ENCODE measurements at regions not wholly inside any gene's neighbourhood (a gene's known extent, or its start where the extent isn't known, plus 50 kb on each side); places are given as distances from the start of the nearest gene placed in this dataset.
A peak's percentile ranks its signal among the peaks of the same experiment; 100 is the strongest.
"Not testable (repeated sequence)": the region's sequence is repeated elsewhere in the genome, so short reads cannot be mapped to it uniquely, and the experiment has no call there.

- no peak for DNase-seq
Measured at GRCh38 chr11:29482510-29482909, 534.3 kb downstream of the KCNA4 start.

- DNase-seq, result no peak
Measured at GRCh38 chr11:29481738-29482137, 535.1 kb downstream of the KCNA4 start.

DNA sequence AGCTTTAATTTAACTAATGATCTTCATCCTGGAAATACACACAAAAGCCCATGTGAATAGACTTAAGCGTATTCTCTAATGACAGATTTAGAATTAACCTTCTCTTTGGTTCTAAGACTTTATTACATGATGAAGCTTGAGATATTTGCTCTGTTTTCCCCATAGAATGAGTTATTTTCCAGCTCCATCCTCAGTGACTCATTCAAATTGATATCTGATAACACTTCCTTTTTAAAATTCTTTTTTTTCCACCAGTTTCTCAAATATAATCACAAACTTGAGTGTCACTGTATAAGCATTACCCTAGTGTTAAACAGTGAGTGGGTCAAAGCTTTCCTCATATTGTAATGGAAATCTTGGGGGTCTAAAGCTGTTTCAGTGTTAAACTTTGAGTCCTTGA lies 535.8 kb downstream of the KCNA4 start:
- no peak for DNase-seq

DNA sequence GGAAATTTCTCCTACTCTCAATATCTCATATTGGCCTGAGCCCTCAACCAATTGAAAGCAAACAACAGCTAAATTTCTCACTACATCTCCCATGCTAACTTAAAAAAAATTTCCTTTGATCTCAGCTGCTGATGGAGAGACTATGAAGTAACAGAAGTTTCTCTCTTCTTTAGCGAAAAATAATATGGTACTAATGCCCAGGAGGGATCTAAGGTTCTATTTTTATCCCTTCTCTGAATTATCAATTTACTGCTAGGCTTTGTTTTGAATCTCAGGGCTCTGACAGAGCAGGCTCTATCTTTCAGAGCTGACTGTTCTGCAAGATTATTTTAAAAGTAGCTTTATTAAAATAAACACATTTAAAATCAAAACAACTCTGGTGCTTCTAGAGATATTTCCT lies 558.6 kb downstream of the KCNA4 start:
- DNase-seq, result no peak

- no peak for DNase-seq
Measured at GRCh38 chr11:29452146-29452545, 564.7 kb downstream of the KCNA4 start.

- no peak for DNase-seq
Measured at GRCh38 chr11:29449281-29450074, 567.4 kb downstream of the KCNA4 start.

DNA sequence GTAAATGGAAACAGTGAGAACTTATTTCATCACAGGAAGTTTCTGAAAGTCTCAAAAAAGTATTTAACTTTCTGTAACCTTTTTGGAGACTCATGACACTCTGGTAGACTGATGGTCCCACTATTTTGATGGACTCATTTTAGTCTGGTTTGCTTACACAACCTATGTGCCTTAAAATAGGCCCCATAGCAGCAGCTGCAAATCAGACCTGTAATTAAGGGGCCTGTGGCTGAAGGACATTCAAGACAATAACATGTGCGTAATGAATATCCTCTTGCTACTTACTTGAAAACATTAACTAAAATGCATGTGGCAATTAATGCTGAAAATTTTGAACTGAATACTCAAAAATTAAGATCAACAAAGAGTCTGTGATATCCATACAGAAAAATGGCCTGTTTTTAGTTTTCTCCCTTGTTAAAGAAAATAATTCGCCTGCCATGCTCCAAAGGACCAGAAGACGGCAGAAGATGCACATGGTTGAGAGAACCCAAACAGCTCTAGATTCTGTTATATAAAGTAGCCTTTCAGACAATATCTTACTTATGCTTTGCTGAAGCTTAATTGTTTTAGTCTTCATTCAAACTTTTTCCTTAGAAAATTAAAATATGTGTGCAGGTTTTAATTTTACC lies 568.5 kb downstream of the KCNA4 start:
- peak; percentile 13 for DNase-seq

GRCh38 chr11:29447821-29448220 lies 569.0 kb downstream of the KCNA4 start:
- no peak for DNase-seq

DNA sequence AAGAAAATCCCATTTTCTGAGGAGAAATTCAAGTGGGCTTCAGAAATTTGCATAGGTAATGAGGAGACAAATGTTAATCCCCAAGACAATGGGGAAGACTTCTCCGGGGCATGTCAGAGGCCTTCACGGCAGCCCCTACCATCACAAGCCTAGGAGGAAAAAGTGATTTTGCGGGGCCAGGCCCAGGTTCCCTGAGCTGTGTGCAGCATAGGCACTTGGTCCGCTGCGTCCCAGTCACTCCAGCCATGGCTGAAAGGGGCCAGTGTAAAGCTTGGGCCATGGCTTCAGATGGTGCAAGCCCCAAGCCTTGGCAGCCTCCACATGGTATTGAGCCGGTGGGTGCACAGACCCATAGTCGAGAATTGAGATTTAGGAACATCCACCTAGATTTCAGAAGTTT lies 570.7 kb downstream of the KCNA4 start:
- DNase-seq, result no peak

- not testable (repeated sequence) for DNase-seq
Measured at GRCh38 chr11:29445191-29445590, 571.6 kb downstream of the KCNA4 start.

- DNase-seq, result no peak
Measured at GRCh38 chr11:29438815-29439214, 578.0 kb downstream of the KCNA4 start.

DNA sequence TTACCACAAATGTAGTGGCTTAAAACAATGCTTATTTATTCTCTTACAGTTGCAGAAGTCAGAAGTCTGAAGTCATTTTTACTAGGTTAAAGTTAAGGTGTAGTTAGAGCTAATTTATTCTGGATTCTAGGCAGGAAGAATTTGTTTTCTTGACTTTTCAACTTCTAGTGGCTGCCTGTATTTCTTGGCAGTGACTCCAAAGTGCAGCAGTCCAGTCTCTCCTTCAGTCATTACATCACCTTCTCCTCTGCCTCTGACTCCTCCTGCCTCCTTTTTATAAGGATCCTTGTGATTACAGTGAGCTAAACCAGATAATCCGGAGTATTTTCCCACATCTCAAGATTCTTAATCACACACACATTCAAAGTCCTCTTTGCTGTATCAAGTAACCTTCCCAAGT lies 581.4 kb downstream of the KCNA4 start:
- no peak for DNase-seq

DNA sequence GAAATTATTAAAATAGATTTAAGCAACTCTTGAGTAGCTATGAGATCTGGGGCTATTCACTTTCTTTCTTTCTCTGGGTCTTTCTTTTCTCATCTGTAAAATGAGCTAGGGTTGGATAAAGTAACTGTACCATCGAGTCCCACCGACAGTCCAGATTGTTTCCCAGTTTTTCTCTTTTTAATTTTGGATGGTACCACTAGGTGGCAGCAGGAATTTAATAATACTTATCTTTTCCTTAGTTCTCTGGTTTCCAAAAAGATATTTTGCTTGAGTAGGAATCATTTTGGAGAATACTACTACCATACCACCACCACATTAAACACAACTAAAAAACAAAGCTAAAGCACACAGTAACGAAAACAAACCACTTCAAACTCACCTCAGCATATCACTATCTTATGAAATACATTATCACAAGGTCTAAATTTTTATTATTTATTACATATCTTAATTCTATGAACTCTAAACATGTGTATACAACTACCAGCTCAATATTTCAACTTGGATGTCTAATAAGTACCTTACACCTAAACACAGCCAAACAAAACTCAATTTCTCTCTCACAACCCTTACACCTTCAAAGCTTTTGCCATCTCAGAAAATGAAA lies 584.0 kb downstream of the KCNA4 start:
- DNase-seq, result peak; percentile 29

- no peak for DNase-seq
Measured at GRCh38 chr11:29405305-29405704, 611.5 kb downstream of the KCNA4 start.

- no peak for DNase-seq
Measured at GRCh38 chr11:29395555-29396072, 621.2 kb downstream of the KCNA4 start.

DNA sequence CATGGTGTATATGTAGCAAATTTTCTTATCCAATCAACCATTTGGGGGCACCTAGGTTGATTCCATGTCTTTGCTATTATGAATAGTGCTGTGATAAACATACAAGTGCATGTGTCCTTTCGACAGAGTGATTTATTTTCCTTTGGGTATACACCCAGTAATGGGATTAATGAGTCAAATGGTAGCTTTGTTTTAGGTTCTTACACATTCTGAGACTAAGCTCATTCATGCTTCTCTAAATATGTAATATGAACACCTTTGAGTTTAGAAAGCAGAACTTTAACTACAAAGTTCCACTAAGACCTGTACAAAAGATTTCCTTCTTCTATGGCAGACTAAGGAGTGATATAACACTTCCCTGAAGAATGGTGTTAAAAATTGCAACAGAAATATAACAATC lies 627.0 kb downstream of the KCNA4 start:
- no peak for DNase-seq

DNA sequence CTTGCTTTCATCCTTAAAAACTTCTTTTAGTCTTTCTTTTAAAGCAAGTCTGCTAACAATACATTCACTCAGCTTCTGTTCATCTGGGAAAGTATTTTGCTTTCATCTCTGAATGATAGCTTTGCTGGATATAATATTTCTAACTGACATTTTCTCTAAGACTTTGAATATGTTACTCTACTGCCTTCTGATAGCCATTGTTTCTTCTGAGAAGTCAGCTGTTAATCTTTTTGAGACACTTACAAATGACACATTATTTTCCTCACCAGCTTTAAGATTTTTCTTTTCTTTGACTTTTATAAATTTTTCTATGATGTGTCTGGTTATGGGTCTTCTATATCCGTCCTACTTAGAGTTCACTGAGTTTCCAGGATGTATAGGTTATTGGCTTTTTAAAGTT lies 643.1 kb downstream of the KCNA4 start:
- no peak for DNase-seq

DNA sequence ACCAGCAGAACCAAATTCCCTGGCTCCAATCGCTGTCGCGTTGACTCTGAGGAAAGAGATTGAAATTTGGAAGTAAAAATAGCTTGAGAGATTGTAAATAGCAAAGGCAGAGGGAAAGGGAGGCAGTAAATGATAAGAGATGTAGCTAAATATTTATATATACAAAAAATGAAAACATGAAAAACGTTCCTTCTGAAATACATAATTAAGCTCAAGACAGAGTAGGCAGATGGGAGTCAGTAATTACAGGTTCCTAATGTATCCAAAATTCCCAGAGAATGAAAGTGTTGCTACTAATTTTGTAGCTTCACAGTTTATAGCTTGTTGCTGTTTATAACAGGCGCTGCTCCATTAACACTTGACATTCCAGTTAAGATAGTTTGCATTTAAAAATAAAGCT lies 648.7 kb downstream of the KCNA4 start:
- no peak for DNase-seq

GRCh38 chr11:29364006-29364405 lies 652.8 kb downstream of the KCNA4 start:
- no peak for DNase-seq

DNA sequence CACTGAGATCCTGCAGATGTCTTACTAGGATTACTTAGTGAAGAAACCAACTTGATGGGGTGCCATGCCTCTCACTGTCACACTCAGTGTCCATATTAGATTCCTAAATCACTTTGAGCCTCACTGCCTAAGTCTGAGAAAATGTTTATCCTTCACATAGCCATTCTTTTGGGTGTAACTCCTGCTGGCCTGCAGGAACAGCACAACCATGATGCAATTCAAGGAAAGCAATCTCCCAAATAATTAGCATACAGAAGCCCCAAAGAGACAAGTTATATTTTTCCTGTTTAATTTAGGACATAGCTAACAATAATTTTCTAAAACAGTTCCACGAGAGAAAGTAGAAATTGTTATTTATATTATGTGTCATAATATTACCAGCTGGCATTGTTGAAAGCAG lies 655.5 kb downstream of the KCNA4 start:
- DNase-seq, result no peak

DNA sequence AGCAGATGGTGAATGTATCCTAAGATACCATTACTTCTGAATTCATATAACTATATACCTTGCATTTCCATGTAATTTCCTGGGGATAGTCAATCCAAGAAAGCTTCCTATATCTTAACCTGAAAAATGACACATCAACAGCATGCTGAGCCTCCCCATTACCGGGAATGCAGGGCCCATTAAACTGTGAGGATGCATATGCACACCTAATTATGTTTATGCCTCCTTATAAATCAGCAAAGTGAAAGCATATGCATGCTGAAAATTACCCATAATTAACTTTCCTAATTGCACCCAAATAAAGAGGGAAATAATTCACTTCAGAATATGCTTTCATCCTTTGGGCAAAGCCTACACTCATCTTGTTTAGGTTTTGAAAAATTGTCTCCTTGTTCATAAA lies 663.0 kb downstream of the KCNA4 start:
- peak; percentile 48 for DNase-seq

DNA sequence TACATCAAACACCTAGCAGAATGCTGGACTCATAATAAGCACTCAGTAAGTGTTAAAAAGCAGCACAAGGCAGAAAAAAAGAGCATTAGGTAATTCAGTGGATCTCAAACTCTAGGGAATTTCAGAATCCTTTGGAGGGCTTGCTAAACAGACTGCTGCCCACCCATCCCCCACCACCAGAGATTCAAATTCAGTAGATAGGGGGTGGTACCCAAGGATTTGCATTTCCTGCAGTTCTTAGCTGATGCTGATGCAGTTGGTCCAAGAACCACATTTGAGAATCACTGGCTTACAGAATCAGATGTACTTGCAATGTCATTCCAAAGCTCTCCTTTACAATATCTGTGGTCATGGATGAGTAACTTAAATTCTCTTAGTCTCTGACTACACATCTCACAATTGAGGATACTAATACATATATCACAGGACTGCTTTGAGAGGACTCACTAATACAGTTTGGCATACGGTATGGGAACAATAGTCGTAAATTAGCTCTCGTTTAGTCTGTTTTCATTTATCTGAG lies 664.5 kb downstream of the KCNA4 start:
- DNase-seq, result no peak

GRCh38 chr11:29351301-29351873 lies 665.4 kb downstream of the KCNA4 start:
- DNase-seq, result no peak
